Breast epithelium (tissue), 3 donors: ENCODE measurements at regions not wholly inside any gene's neighbourhood (a gene's known extent, or its start where the extent isn't known, plus 50 kb on each side); places are given as distances from the start of the nearest gene placed in this dataset.

Source experiments
- POLR2A ChIP-seq: fragments of 450-650 bp; IDR thresholded peaks from one replicate; pipeline ENCODE4 v1.6.1; 2016; ENCODE audit warnings: antibody characterized with exemption, mild to moderate bottlenecking, moderate library complexity
- POLR2AphosphoS5 ChIP-seq, 3 donors: sonication (generic); formaldehyde crosslinking; IDR thresholded peaks; one replicate each; pipeline ENCODE4 v1.6.1; 2017; ENCODE audit warnings: antibody characterized with exemption in 3 of 3
- TF ChIP-seq, protein P1 (sequence below), 3 donors: fragments of 450-650 bp; IDR thresholded peaks; one replicate each; pipeline ENCODE4 v1.5.1; 2016 to 2017; ENCODE audit warnings: antibody characterized with exemption in 3 of 3, mild to moderate bottlenecking in 3 of 3, moderate library complexity in 3 of 3

DNA sequence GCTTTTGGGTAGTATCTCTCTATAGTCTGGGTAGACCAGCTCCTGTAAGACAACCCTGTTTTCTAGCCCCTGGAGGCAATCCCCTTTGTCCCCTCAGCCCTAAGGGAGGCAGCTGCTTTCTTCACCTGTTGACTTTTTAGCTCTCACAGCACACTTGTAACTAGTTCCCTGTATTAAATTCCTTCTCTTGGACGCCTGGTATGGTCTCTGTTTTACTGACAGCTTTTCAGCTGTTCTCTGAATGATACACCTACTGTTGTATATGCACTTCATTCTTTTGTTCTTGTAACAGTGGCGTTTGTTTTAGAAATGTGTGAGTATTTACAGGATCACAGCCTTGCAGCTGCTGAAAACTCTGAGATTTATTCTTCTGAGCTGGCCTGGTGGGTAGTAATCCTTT, 413.0 kb upstream of the RBMS3 start:
- TF ChIP-seq, protein P1, sequence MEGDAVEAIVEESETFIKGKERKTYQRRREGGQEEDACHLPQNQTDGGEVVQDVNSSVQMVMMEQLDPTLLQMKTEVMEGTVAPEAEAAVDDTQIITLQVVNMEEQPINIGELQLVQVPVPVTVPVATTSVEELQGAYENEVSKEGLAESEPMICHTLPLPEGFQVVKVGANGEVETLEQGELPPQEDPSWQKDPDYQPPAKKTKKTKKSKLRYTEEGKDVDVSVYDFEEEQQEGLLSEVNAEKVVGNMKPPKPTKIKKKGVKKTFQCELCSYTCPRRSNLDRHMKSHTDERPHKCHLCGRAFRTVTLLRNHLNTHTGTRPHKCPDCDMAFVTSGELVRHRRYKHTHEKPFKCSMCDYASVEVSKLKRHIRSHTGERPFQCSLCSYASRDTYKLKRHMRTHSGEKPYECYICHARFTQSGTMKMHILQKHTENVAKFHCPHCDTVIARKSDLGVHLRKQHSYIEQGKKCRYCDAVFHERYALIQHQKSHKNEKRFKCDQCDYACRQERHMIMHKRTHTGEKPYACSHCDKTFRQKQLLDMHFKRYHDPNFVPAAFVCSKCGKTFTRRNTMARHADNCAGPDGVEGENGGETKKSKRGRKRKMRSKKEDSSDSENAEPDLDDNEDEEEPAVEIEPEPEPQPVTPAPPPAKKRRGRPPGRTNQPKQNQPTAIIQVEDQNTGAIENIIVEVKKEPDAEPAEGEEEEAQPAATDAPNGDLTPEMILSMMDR (IDR thresholded peaks at IDR 0.05): no peak
- no peak for TF ChIP-seq POLR2A
- TF ChIP-seq POLR2AphosphoS5 (IDR thresholded peaks at IDR 0.05): no peak
